Stimulated activated CD4-positive, alpha-beta T cell treated with anti-CD3 and anti-CD28 coated beads, Interleukin-1b, Interleukin-23, amount 100 ng/mL, for 48 hours (primary cell): ENCODE measurements at regions not wholly inside any gene's neighbourhood (a gene's known extent, or its start where the extent isn't known, plus 50 kb on each side); places are given as distances from the start of the nearest gene placed in this dataset.
A peak's percentile ranks its signal among the peaks of the same experiment; 100 is the strongest.

Source experiments
- DNase-seq: peaks from one replicate; pipeline ENCODE4 v3.0.0-alpha.2; 2020

DNA sequence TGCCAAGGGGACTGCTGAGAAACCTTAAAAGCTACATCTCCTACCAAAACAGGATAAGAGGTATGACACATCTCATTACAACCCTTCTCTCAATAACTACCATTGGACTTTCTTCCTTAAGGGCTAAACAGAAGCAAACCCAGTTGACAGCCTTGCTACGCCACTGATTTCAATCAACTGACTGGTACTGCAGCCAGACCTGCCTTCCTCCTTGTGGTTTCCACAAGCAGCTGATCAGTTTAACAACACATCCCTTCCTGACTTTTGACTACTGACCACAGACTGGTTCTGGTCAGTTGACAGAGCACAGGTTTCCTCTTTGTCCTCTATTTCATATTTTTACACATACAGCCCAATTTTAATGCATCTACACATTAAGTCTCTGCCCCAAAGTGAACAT lies 108.8 kb downstream of the ADAMTS1 start:
- no peak for DNase-seq

- DNase-seq: peak; percentile 5
Observed at GRCh38 chr21:26732432-26733221, 112.6 kb downstream of the ADAMTS1 start.

- DNase-seq: no peak
Observed at GRCh38 chr21:26719750-26720149, 125.5 kb downstream of the ADAMTS1 start.

DNA sequence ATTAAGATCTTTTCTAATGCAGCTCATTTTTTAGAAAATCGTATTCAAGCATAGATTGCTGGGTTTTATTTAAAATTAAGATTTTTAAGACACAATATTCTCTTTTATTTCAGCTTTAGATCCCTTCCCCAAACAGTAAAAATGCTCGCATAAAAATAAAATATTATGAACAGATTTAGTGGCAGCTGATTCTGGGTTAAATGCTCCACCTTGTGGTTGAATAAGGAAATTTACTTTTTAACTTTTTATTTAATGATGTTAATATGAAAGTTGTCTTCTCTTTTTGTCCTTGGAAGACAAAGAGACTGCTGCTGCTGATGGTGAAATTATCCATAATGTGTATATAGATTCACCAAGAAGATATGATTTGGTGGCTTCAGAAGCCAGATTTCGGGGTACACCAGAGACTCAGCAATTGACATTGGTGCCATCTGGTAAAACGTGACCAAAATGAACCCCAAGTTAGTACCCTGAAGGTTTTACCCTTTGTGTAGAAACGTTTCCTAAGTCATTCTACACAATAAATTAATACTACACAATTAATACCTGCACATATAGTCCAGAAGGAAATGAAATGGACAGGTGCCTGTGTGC lies 128.0 kb downstream of the ADAMTS1 start:
- DNase-seq: no peak

DNA sequence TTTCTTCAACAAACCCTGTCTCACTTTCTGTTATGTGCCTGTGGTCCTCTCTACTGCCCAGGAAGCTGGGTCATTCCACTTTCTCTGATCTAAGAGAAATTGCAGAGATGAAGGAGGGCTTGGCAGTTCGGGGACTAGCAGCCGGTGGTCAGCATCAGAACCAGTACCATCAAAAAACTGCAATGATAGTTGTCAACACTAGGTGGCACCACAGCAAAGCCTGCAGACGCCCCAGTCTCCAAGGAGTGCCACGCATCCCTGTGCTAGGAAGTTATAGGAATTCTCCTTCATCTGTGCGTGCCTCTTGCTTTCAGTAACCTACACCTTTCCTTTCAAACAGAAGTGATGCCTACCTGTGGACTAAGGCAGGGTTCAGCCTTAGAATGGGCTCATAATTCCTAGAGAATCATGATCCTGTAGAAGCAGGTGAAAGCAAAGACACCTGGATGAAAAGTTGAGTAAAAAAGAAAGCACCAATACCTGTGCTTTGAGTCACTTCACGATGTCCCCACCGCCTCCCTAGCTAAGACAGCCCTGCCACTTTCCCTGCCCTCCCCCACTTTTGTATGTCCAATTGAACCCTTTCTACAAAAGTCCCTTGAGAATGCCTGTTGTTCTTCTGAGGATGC lies 129.2 kb downstream of the ADAMTS1 start:
- DNase-seq: peak; percentile 8

DNA sequence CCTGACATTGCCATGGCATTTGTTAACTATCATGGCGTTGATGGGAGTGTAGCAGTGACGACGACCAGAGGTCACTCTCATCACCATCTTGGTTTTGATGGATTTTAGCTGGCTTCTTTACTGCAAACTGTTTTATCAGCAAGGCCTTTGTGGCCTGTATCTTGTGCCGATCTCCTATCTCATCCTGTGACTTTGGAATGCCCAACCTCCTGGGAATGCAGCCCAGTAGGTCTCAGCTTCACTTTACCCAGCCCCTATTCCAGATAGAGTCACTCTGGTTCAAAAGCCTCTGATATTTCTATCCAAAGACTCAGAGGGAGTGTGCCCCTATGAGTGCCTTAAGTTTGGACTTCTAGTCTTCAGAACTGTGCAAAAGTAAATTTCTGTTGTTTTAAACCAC lies 130.1 kb downstream of the ADAMTS1 start:
- no peak for DNase-seq

- no peak for DNase-seq
Observed at GRCh38 chr21:26710155-26710554, 135.1 kb downstream of the ADAMTS1 start.

DNA sequence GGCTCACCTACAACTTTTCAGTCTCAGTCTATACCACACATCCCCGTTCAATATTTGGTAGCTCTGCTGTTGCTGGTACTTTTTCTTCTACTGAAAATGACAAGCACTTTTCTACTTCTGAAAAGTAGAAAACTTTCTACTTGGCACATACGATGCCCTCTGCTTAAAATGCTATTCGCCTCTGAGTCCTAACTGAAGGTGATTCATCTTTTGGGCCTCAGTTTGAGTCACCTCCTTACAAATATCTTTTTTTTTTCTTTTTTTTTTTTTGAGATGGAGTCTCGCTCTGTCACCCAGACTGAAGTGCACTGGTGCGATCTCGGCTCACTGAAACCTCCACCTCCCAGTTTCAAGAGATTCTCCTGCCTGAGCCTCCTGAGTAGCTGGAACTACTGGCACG lies 136.0 kb upstream of the CYYR1 start:
- DNase-seq: no peak

GRCh38 chr21:26708223-26708800 lies 135.2 kb upstream of the CYYR1 start:
- no peak for DNase-seq

DNA sequence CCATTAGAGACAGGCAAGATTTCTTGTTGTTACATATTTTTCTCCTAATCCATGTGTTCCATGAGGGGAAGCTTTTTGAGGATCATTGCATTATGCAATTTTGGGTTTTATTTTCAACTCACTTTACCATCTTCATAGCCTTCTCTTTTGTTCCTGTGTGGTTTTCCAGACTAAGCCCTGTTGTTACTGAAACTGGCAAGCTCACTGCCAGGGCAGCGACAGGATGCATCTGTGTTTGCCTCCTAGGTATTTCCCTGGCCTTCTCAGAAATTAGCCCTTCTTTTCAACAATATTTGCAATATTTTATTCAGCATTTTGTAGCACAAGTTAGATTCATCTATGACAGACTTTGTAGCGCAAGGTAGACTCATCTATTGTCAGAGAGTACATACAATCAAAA lies 134.2 kb upstream of the CYYR1 start:
- no peak for DNase-seq

DNA sequence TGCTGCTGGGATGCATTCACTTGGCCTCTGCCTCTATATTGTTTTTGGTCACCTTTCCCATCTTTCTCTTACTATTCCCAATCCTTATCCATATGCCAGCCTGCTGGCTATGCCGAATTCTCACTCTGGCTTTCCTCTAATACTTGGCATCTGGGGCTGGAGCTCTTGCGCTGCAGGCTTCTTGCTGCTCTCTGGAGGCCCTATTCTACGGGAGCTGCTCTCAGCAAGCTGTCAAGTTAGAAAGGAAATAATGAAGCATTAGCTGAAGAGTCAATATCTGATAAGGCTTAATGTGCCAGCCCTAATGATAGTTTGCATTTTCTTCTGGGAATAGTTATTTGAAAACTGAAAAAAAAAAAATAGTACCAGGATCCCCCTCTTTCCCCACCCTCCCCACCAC lies 125.3 kb upstream of the CYYR1 start:
- no peak for DNase-seq

DNA sequence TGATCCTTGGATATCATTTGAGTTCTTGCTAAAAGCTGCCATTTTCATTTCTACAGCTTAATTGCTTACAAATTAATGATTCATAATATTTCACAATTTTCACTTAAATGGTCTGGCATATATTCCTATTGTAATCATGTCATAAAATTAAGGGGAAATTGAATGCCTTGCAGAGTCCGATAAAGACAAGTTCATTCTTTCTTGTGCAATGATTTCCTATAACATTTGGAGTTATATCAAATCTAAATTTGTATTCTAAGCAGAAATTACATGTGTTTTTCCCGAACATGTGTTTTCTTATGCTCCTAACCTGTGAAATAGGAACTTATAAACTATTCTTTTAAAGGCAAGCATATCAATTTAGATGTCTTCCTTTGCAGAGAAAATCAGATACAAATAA lies 118.3 kb upstream of the CYYR1 start:
- no peak for DNase-seq

- no peak for DNase-seq
Observed at GRCh38 chr21:26686705-26687104, 113.6 kb upstream of the CYYR1 start.

DNA sequence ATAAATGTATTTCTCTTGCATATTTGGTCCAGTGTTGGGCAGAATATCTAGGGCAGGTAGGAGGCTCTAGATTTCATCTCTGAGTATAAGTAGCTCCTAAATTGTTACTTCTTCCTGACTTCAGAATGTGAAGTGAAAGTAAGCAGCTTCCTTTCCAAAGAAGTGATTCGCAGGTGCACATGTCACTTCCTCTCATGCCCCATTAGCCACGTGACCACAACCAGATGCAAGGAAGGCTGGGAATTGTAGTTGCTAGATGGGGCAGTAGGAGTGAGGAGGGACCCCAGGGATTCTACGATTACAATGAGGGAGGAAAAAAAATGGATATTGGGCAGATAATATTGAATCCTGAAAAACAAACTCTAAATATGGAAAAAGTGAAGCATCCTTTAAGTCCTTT lies 113.2 kb upstream of the CYYR1 start:
- peak; percentile 33 for DNase-seq

DNA sequence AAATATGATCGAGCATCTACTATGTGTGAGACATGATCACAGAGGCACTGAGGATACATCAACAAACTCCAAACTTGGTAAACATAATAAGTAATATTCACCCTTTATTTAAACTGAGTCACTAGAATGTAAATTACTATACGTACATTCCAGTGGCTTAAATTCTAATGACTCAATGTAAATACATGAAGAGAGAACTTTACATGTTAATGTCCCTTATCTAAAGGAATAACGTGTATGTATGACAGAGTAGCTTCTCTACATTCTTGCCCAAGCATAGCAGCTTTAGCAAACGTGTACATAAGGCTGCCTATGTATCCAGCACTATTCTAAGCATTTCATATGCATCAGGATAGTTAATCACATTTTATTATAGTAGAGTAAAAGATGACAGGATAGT lies 111.8 kb upstream of the CYYR1 start:
- no peak for DNase-seq

- no peak for DNase-seq
Observed at GRCh38 chr21:26683996-26684395, 110.9 kb upstream of the CYYR1 start.

- DNase-seq: no peak
Observed at GRCh38 chr21:26679284-26679683, 106.2 kb upstream of the CYYR1 start.

DNA sequence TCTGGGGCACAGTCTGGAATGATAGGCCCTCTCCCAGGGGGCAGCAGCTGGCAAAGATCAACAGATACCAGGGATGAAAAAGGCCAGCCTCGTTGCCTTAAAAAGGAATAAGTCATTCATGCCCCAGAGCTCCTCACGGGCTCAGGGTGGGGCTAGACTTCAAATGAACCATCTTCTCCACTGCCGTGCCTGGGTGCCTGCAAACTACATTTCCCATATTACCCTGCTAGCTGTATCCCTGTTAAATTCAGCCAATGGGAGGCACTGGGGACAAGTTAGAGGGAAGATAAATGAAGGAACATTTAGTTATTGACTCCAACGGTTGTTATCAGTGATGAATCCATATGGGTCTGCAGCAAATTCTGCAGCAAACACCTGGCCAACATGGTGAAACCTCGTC lies 101.2 kb upstream of the CYYR1 start:
- no peak for DNase-seq

DNA sequence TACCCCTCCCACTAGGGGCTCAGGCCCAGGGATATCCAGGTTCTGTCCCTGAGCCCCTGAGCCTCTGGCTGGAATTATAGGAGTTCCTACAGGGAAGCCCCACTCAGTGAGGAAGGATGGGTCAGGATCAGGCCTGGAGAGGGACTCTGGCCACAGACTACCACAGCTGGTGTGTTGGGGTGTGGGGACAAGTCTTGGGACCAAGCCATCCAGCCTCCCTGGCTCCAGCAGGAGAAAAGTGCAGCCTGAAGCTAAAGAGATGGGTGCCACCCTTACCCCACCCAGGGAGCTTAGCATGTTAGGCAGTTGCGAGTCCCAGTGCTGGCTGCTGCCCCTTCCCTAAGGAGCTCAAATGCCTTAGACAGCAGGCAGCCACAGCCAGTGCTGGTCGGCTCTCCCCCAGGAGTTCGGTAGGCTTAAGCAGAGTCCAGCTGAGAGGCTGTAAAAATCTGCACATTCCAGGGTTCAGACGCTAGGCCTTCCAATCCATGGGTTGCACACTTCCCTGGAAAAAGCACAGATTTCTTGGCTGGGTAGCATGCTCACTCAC lies 96.2 kb upstream of the CYYR1 start:
- no peak for DNase-seq

GRCh38 chr21:26659757-26660156 lies 86.7 kb upstream of the CYYR1 start:
- no peak for DNase-seq

GRCh38 chr21:26659182-26659581 lies 86.1 kb upstream of the CYYR1 start:
- no peak for DNase-seq

DNA sequence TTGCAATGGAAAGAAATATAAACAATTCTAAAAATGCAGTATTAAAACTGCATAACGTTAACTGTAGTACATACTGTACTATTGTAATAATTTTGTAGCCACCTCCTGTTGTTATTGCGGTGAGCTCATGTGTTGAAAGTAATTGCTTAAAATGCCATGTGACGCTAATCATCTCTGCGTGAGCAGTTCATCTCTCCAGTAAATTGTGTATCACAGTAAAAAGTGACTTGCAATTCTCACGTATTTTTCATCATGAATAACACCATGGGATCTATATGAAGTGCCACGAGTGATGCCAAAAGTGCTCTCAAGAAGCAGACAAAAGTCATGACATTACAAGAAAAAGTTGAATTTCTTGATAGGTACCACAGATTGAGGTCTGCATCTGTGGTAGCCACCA lies 82.4 kb upstream of the CYYR1 start:
- no peak for DNase-seq

GRCh38 chr21:26653430-26653829 lies 80.3 kb upstream of the CYYR1 start:
- no peak for DNase-seq

DNA sequence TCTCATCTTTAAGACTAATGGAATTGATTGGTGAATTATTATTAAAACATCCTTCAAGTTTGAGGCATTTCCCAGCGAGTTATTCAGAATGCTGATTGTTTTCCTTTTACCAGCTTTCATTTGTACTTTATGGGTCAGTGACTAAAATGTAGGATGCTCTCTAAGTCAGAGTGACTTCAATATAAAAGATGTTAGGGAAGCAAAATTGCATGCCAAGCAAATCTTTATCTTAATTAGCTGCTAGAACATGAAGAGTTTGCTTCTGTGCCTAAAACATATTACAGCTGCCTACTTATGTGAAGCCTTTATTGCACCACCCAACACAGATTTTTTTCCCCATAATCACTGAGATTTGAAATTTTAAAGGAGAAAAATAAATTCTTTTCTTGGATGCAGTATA lies 79.8 kb upstream of the CYYR1 start:
- DNase-seq: no peak
